Heart left ventricle (tissue), 16 donors: ENCODE measurements at regions not wholly inside any gene's neighbourhood (a gene's known extent, or its start where the extent isn't known, plus 50 kb on each side); places are given as distances from the start of the nearest gene placed in this dataset.

Experiments
- ATAC-seq, 4 donors: fragments of 200-7000 bp; cut with Tn5 transposase; one replicate each; pipeline ENCODE4 v1.9.1; 2020 to 2022; ENCODE audit warnings: moderate library complexity in 4 of 4, mild to moderate bottlenecking in 3 of 4, moderate number of reproducible peaks in 1 of 4
- DNase-seq, 5 donors: peaks; one replicate each; pipeline ENCODE4 v3.0.0-alpha.2; 2020
- H3K27ac ChIP-seq, 12 donors: fragments of 200-600 bp; sonication (generic) in 4 of 12; one replicate each; pipeline versions ENCODE4 v1.5.0 to v1.8.0; 2016 to 2022; ENCODE audit warnings: mild to moderate bottlenecking in 2 of 12
- H3K27me3 ChIP-seq, 9 donors: fragments of 200-600 bp; sonication (generic) in 2 of 9; one replicate each; pipeline versions ENCODE4 v1.5.1 to v1.8.0; 2016 to 2022; ENCODE audit warnings: mild to moderate bottlenecking in 3 of 9
- H3K36me3 ChIP-seq, 9 donors: fragments of 200-600 bp; sonication (generic) in 2 of 9; one replicate each; pipeline versions ENCODE4 v1.5.0 to v1.8.0; 2018 to 2022; ENCODE audit warnings: mild to moderate bottlenecking in 2 of 9
- H3K4me1 ChIP-seq, 12 donors: fragments of 200-600 bp; sonication (generic) in 4 of 12; one replicate each; pipeline versions ENCODE4 v1.5.0 to v1.8.0; 2016 to 2022; ENCODE audit warnings: mild to moderate bottlenecking in 3 of 12
- H3K4me3 ChIP-seq, 12 donors: fragments of 200-600 bp; sonication (generic) in 4 of 12; one replicate each; pipeline versions ENCODE4 v1.5.0 to v1.8.0; 2017 to 2022; ENCODE audit warnings: mild to moderate bottlenecking in 9 of 12, moderate library complexity in 4 of 12
- H3K9me3 ChIP-seq, 12 donors: fragments of 200-600 bp; sonication (generic) in 4 of 12; one replicate each; pipeline versions ENCODE4 v1.5.0 to v1.8.0; 2016 to 2022; ENCODE audit warnings: mild to moderate bottlenecking in 1 of 12
- CTCF ChIP-seq, 12 donors: fragments of 200-600 bp; sonication (generic) in 4 of 12; IDR thresholded peaks; one replicate each; pipeline versions ENCODE4 v1.5.0 to v1.8.0; 2018 to 2022; ENCODE audit warnings: antibody characterized with exemption in 12 of 12, mild to moderate bottlenecking in 5 of 12
- POLR2A ChIP-seq, 2 donors: fragments of 450-650 bp; IDR thresholded peaks; one replicate each; pipeline ENCODE4 v1.6.1; 2017; ENCODE audit warnings: antibody characterized with exemption in 2 of 2, mild to moderate bottlenecking in 2 of 2, moderate library complexity in 2 of 2
- WGBS, 4 donors: extraction: QIAGEN DNeasy Blood & Tissue Kit in 2 of 4; methylation state at CpG; one replicate each; pipeline versions ENCODE4 v1.1.5 to v1.1.7; 2013 to 2018; 5-methylcytosine and 5-hydroxymethylcytosine counted together
- intact Hi-C, 10 donors: fragments of 100-400 bp; cut with DNase I; formaldehyde crosslinking; loops; one replicate each; pipeline versions ENCODE4 v1.11.1 to v1.14.2; 2022
- donor health status: ischemic (EF 13 %, LVEDD 7.1; RV severe dilation, severe dysfunction).
- donor health status: healthy with polysubstance abuse.
- donor health status: DM: no; HTN: yes; CAD: no.
- donor health status: DM: no; HTN: no; CAD: no.
- donor health status: ischemic (EF 25% LVEDD 6.9; RV normal size, moderate dysfunction).
- donor health status: ischemic (EF 25% LVEDD 5.7; RV mildly dilated, moderate dysfunction).
- donor health status: healthy.
- donor health status: DM: yes; HTN: yes; CAD: no.
- donor health status: ischemic (EF 35%, LVEDD 5.7; RV mildly dilated, moderate dysfunction).
- donor health status: nonischemic (EF 11% LVEDD 7.7; RV severe dilation, severe dysfunction).
- donor health status: DM: yes; HTN: yes; CAD: no.
- donor health status: PGD.
- donor health status: ischemic (EF 29% LVEDD 5.4; RV normal size, mild dysfunction).
- donor health status: nonischemic (EF 23%, LVEDD 6.1; RV moderate dilation, normal function).

GRCh38 chr17:62887437-62887836 is 78.6 kb upstream of the TANC2 start:
- ATAC-seq, result no peak
- Histone ChIP-seq H3K36me3 (no peaks in the 10 kb centered on the region), H3K4me3 (no peak overlapping the region), H3K4me1 (peaks cover 0 to 17% (median 3%) of the 10 kb centered on the region in 12 donors), H3K9me3 (peaks cover 0 to 3% (median 0%) of the 10 kb centered on the region in 12 donors), H3K27ac (no peak overlapping the region), H3K27me3 (no peaks in the 10 kb centered on the region)
- intact Hi-C loops, result no loop called here
- TF ChIP-seq CTCF (IDR thresholded peaks at IDR 0.05) (no peak), POLR2A (IDR thresholded peaks at IDR 0.05) (no peak)
- no peak for DNase-seq
- WGBS, 4 donors, result 73 to 79% (median 77%) methylated on average over 3 of the region's 3 CpGs

GRCh38 chr17:62884781-62885180 is 76.7 kb upstream of the MARCHF10 start:
- TF ChIP-seq POLR2A (IDR thresholded peaks at IDR 0.05), result no peak
- no peak for TF ChIP-seq CTCF (IDR thresholded peaks at IDR 0.05)
- Histone ChIP-seq H3K27me3 (no peaks in the 10 kb centered on the region), H3K9me3 (peaks cover 0 to 3% (median 0%) of the 10 kb centered on the region in 12 donors), H3K27ac (no peak overlapping the region), H3K36me3 (no peaks in the 10 kb centered on the region), H3K4me1 (peaks cover 0 to 10% (median 0%) of the 10 kb centered on the region in 12 donors), H3K4me3 (no peak overlapping the region)
- DNase-seq (no peak), ATAC-seq (no peak)
- WGBS, 4 donors, result 85 to 94% (median 90%) methylated on average over 5 of the region's 5 CpGs
- intact Hi-C loops, result no loop called here

- peaks cover 0 to 10% (median 0%) of the 10 kb centered on the region in 12 donors for H3K4me1 ChIP-seq
- 57 to 79% (median 78%) methylated on average over 4 of the region's 4 CpGs for WGBS, 4 donors
- no peaks in the 10 kb centered on the region for H3K36me3 ChIP-seq
- no peaks in the 10 kb centered on the region for H3K27me3 ChIP-seq
- intact Hi-C loops, result no loop called here
- no peak overlapping the region for H3K27ac ChIP-seq
- H3K4me3 ChIP-seq, result no peak overlapping the region
- no peak for ATAC-seq
- no peaks in the 10 kb centered on the region for H3K9me3 ChIP-seq
- no peak for DNase-seq
- TF ChIP-seq CTCF (IDR thresholded peaks at IDR 0.05), result no peak
Observed at GRCh38 chr17:62882878-62883277, 74.8 kb upstream of the MARCHF10 start.

GRCh38 chr17:62882284-62882683 is 74.2 kb upstream of the MARCHF10 start:
- Histone ChIP-seq H3K4me1 (peaks cover 0 to 10% (median 0%) of the 10 kb centered on the region in 12 donors), H3K36me3 (no peaks in the 10 kb centered on the region), H3K9me3 (no peaks in the 10 kb centered on the region), H3K4me3 (no peak overlapping the region), H3K27ac (no peak overlapping the region), H3K27me3 (no peaks in the 10 kb centered on the region)
- intact Hi-C loops, result no loop called here
- ATAC-seq (peak in 2 of 4 donors; percentile 22 to 38), DNase-seq (no peak)
- 70 to 77% (median 74%) methylated on average over 7 of the region's 7 CpGs for WGBS, 4 donors
- TF ChIP-seq POLR2A (IDR thresholded peaks at IDR 0.05) (no peak), CTCF (IDR thresholded peaks at IDR 0.05) (no peak)
